Hepatocyte (in vitro differentiated cells): ENCODE measurements at regions not wholly inside any gene's neighbourhood (a gene's known extent, or its start where the extent isn't known, plus 50 kb on each side); places are given as distances from the start of the nearest gene placed in this dataset.

Experiments used
- EZH2 ChIP-seq: fragments of 200-600 bp; sonication (generic); IDR thresholded peaks from 2 replicates; pipeline ENCODE4 v1.6.1; 2016; ENCODE audit warnings: antibody characterized with exemption, mild to moderate bottlenecking, borderline replicate concordance
- EZH2phosphoT487 ChIP-seq: fragments of 200-600 bp; sonication (generic); IDR thresholded peaks from one replicate; pipeline ENCODE4 v1.6.1; 2018; ENCODE audit warnings: antibody characterized with exemption, mild to moderate bottlenecking, low read depth, moderate library complexity; ENCODE audit not compliant: unreplicated experiment, severe bottlenecking
- TF ChIP-seq, protein P1 (sequence below): fragments of 200-600 bp; sonication (generic); IDR thresholded peaks from 2 replicates; pipeline ENCODE4 v1.5.1; 2016; ENCODE audit warnings: antibody characterized with exemption, mild to moderate bottlenecking; ENCODE audit not compliant: poor library complexity

- TF ChIP-seq, protein P1, sequence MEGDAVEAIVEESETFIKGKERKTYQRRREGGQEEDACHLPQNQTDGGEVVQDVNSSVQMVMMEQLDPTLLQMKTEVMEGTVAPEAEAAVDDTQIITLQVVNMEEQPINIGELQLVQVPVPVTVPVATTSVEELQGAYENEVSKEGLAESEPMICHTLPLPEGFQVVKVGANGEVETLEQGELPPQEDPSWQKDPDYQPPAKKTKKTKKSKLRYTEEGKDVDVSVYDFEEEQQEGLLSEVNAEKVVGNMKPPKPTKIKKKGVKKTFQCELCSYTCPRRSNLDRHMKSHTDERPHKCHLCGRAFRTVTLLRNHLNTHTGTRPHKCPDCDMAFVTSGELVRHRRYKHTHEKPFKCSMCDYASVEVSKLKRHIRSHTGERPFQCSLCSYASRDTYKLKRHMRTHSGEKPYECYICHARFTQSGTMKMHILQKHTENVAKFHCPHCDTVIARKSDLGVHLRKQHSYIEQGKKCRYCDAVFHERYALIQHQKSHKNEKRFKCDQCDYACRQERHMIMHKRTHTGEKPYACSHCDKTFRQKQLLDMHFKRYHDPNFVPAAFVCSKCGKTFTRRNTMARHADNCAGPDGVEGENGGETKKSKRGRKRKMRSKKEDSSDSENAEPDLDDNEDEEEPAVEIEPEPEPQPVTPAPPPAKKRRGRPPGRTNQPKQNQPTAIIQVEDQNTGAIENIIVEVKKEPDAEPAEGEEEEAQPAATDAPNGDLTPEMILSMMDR, result no peak
- no peak for TF ChIP-seq EZH2phosphoT487
- TF ChIP-seq EZH2, result no peak
These were observed 581.3 kb downstream of the TMEM121 start for GRCh38 chr14:106107703-106108102.
